Coronary artery (tissue), 2 donors: ENCODE measurements at regions not wholly inside any gene's neighbourhood (a gene's known extent, or its start where the extent isn't known, plus 50 kb on each side); places are given as distances from the start of the nearest gene placed in this dataset.

ENCODE experiments used
- DNase-seq: peaks from one replicate; pipeline ENCODE4 v3.0.0-alpha.2; 2017; ENCODE audit warnings: low spot score
- H3K27ac ChIP-seq, 2 donors: fragments of 200-600 bp; sonication (generic); one replicate each; pipeline ENCODE4 v1.5.1; 2016 to 2019
- H3K4me3 ChIP-seq: fragments of 200-600 bp; sonication (generic); 2 replicates; pipeline ENCODE4 v1.5.1; 2016; ENCODE audit warnings: mild to moderate bottlenecking, moderate library complexity
- TF ChIP-seq, protein P1 (sequence below): fragments of 200-600 bp; sonication (generic); IDR thresholded peaks from one replicate; pipeline ENCODE4 v1.5.1; 2019; ENCODE audit warnings: antibody characterized with exemption

DNA sequence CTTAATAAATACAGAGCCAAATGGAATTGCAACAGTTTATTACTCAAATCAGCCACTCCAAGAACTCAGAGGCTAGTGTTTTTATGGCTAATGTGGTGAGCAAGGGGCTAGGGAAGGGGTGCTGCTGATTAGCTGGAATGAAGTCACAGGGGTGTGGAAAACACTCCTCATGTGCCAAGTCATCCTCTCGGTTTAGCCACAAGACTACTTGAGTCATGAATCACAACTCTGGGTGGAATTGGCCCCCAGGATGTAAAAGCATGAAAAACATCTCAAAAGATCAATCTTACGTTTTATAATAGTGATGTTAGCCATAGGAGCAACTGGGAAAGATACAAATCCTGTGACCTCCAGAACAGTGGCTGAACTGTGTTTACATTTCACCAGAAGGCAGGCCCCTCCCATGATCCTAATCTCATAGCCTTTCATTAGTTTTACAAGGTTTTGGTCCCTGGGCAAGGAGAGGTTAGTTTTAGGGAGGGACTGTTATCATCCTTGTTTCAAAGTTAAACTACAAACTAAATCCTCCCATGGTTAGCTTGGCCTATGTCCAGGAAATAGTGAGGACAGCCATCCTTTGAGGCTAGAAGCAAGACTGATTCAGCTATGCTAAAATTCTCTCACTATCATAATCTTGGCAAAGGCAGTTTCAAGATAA lies 2020.1 kb upstream of the PCDH20 start:
- no peak for DNase-seq
- Histone ChIP-seq H3K27ac (no peak overlapping the region), H3K4me3 (no peak overlapping the region)
- TF ChIP-seq, protein P1, sequence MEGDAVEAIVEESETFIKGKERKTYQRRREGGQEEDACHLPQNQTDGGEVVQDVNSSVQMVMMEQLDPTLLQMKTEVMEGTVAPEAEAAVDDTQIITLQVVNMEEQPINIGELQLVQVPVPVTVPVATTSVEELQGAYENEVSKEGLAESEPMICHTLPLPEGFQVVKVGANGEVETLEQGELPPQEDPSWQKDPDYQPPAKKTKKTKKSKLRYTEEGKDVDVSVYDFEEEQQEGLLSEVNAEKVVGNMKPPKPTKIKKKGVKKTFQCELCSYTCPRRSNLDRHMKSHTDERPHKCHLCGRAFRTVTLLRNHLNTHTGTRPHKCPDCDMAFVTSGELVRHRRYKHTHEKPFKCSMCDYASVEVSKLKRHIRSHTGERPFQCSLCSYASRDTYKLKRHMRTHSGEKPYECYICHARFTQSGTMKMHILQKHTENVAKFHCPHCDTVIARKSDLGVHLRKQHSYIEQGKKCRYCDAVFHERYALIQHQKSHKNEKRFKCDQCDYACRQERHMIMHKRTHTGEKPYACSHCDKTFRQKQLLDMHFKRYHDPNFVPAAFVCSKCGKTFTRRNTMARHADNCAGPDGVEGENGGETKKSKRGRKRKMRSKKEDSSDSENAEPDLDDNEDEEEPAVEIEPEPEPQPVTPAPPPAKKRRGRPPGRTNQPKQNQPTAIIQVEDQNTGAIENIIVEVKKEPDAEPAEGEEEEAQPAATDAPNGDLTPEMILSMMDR = no peak

DNA sequence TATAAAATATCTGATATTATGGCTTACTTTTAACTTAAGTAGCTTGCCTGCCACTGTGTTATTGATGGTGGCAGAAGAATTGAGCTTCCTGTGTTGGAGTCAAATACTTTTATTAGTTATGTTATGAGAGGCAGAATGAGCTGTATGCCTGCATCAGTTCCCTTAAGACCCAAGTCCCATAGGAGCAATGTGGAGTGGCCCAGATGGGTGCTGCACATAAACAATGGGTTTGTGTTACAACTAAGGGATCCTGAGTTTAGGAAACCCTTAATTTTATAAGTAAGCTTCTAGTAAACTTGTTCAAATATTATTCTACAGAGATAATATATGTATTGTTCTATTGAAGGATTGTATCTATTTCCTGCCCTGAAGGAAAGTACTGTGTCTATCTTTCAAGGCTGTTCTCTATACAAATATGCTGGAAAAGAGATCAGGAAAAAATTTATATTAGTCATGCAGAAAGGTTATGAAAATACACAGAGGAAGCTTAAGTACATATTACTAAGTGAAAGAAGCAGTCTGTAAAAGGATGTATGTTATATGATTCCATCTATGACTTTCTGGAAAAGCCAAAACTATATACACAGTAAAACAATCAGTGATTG lies 2018.0 kb upstream of the PCDH20 start:
- TF ChIP-seq, protein P1 = no peak
- Histone ChIP-seq H3K27ac (no peak overlapping the region), H3K4me3 (no peak overlapping the region)
- DNase-seq = no peak

DNA sequence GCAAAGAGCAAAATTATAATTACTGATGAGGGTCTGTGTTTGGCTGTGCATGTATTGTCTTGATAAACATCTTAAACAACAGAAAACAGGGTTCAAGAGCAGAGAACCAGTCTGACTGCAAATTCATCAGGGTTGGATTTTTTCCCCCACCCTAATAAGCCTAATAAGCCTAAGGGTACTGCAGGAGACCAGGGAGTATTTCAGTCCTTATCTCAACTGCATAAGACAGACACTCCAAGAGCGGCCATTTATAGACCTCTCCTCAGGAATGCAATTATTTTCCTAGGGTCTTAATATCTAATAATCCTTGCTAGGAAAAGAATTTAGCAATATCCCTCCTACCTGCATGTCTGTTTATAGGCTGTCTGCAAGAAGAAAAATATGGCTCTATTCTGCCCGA lies 2011.5 kb upstream of the PCDH20 start:
- Histone ChIP-seq H3K4me3 (no peak overlapping the region), H3K27ac (no peak overlapping the region)
- TF ChIP-seq, protein P1 = no peak
- no peak for DNase-seq

DNA sequence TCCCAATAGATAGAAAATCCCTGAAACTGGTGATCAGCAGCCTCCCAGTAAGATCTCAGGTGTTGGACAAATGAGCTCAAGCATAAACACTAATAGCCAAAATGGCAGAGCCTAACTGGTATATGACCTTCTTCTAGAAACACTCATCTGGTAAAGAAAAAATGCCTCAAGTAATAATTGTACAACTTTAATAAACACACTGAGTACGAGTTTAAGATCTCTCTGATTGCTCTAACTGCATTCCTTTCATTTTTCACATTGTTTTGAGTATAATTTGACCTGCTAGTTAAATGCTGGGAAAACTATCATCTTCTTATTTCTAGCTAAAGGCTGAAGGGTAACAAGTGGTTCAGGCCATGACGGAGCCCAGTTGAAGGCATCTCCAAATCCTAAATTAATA lies 2009.5 kb upstream of the PCDH20 start:
- Histone ChIP-seq H3K27ac (no peak overlapping the region), H3K4me3 (no peak overlapping the region)
- DNase-seq = no peak
- TF ChIP-seq, protein P1 = no peak

DNA sequence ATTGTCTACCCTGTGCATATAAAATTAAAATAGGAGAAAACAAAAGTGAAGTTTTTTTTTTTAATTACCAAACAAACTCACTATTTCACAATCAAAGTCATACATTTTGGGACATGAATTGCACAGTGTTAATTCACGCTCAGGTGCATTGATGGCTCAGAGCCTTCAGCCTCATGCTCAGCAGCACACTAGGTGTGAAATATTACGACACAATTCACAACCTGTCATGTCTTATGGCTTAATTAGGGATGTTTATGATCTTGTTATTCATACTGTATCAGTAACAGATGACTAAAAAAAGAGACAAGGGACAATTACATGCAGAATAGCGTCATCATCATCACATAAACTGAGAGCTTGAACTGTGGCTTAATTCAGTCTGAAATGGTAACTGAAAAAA lies 2005.5 kb upstream of the PCDH20 start:
- Histone ChIP-seq H3K4me3 (no peak overlapping the region), H3K27ac (no peak overlapping the region)
- TF ChIP-seq, protein P1 = no peak
- DNase-seq = no peak

DNA sequence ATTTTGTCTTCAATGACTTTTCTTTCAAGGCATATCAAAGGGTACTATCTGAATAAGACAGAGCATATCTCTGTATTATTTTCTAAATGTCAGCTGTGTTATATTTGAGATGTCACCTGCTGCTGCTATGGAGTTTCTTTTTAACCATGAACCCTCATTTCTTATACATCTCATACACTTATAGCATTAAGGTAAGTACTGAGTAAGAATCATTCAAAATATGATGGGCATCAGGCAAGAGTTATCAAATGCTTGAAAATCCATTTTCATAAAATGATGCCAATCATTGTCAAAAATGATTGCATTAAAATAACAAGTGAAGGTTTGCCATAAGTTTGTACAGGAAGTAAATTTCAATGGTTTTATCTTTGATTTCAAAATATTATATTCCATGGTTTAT lies 2005.0 kb upstream of the PCDH20 start:
- TF ChIP-seq, protein P1 = no peak
- no peak for DNase-seq
- Histone ChIP-seq H3K27ac (no peak overlapping the region), H3K4me3 (no peak overlapping the region)

DNA sequence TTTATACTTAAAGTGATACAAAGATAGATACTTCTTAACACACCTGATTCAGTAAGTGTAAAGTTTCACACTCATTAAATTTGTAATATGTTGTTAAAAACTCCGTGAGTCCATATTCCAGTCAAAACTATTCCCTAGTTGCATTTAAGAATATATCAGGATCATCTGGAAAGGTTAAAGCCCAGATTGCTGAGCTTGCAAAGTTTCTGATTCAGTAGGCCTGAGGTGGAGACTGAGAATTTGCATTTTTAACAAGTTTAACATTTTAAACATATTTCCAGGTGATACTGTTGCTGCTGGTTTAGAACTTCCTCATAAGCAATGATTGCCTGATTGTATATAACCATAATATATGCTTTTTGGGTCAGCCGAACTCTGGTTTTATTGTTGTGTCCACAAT lies 1998.6 kb upstream of the PCDH20 start:
- Histone ChIP-seq H3K27ac (no peak overlapping the region), H3K4me3 (no peak overlapping the region)
- TF ChIP-seq, protein P1 = no peak
- no peak for DNase-seq
